Spleen (tissue), 11 donors: ENCODE measurements at regions not wholly inside any gene's neighbourhood (a gene's known extent, or its start where the extent isn't known, plus 50 kb on each side); places are given as distances from the start of the nearest gene placed in this dataset.
"Not testable (repeated sequence)": the region's sequence is repeated elsewhere in the genome, so short reads cannot be mapped to it uniquely, and the experiment has no call there.

Source experiments
- DNase-seq: peaks from one replicate; pipeline ENCODE4 v3.0.0-alpha.2; 2020
- H3K27ac ChIP-seq, 8 donors: fragments of 200-600 bp; sonication (generic) in 7 of 8; 1 replicate in 4 of 8; 2 replicates in 4 of 8; pipeline versions ENCODE4 v1.5.0 to v1.8.0; 2016 to 2021; ENCODE audit warnings: inconsistent platforms in 4 of 8, mild to moderate bottlenecking in 4 of 8, moderate library complexity in 1 of 8
- H3K27me3 ChIP-seq, 7 donors: fragments of 200-600 bp; sonication (generic) in 6 of 7; replicated peaks in 1 of 7; 1 replicate in 4 of 7; 2 replicates in 3 of 7; pipeline versions ENCODE4 v1.5.0 to v1.8.0; 2016 to 2021; ENCODE audit warnings: inconsistent platforms in 3 of 7, mild to moderate bottlenecking in 1 of 7
- H3K36me3 ChIP-seq, 6 donors: fragments of 200-600 bp; sonication (generic) in 5 of 6; 1 replicate in 4 of 6; 2 replicates in 2 of 6; pipeline versions ENCODE4 v1.5.0 to v1.8.0; 2016 to 2021; ENCODE audit warnings: inconsistent platforms in 2 of 6
- H3K4me1 ChIP-seq, 6 donors: fragments of 200-600 bp; sonication (generic) in 5 of 6; 1 replicate in 3 of 6; 2 replicates in 3 of 6; pipeline versions ENCODE4 v1.5.0 to v1.8.0; 2016 to 2021; ENCODE audit warnings: inconsistent platforms in 3 of 6
- H3K4me3 ChIP-seq, 8 donors: fragments of 200-600 bp; sonication (generic) in 7 of 8; 1 replicate in 4 of 8; 2 replicates in 4 of 8; pipeline versions ENCODE4 v1.5.0 to v1.8.0; 2016 to 2021; ENCODE audit warnings: inconsistent platforms in 4 of 8, mild to moderate bottlenecking in 4 of 8, moderate library complexity in 2 of 8
- H3K9me3 ChIP-seq, 8 donors: fragments of 200-600 bp; sonication (generic) in 7 of 8; 1 replicate in 4 of 8; 2 replicates in 4 of 8; pipeline versions ENCODE4 v1.5.0 to v1.8.0; 2016 to 2021; ENCODE audit warnings: inconsistent platforms in 4 of 8
- POLR2A ChIP-seq, 3 donors: fragments of 450-650 bp; IDR thresholded peaks; one replicate each; pipeline ENCODE4 v1.5.1; 2017; ENCODE audit warnings: antibody characterized with exemption in 3 of 3, mild to moderate bottlenecking in 1 of 3
- POLR2AphosphoS5 ChIP-seq, 3 donors: sonication (generic); formaldehyde crosslinking; IDR thresholded peaks; one replicate each; pipeline ENCODE4 v1.5.1; 2017; ENCODE audit warnings: antibody characterized with exemption in 3 of 3
- WGBS, 5 donors: extraction: QIAGEN DNeasy Blood & Tissue Kit in 3 of 5; methylation state at CpG; one replicate each; pipeline versions ENCODE4 v1.1.5 to v1.1.7; 2013 to 2018; 5-methylcytosine and 5-hydroxymethylcytosine counted together
- intact Hi-C: fragments of 100-400 bp; cut with DNase I; formaldehyde crosslinking; loops from one replicate; pipeline ENCODE4 v1.15.0; 2023; ENCODE audit warnings: low total_unique reads
- TF ChIP-seq, protein P1 (sequence below), 11 experiments: fragments of 200-600 bp in 7 of 11; fragments of 450-650 bp in 4 of 11; sonication (generic) in 4 of 11; IDR thresholded peaks in 8 of 11; conservative IDR thresholded peaks in 3 of 11; 1 replicate in 7 of 11; 2 replicates in 4 of 11; pipeline versions ENCODE4 v1.4.0 to v1.8.0; 2016 to 2021; ENCODE audit warnings: antibody characterized with exemption in 11 of 11, inconsistent platforms in 4 of 11, mild to moderate bottlenecking in 1 of 11
- donor health status: healthy with polysubstance abuse.
- donor health status: DM: no; HTN: no; CAD: no; lungs with moderate emphysema.
- donor health status: DM: no; HTN: no; CAD: no.
- donor health status: Bipolar disorder and iron deficiency.
- donor health status: healthy.
- donor health status: DM: no; HTN: no; CAD: no.
- donor health status: DM: yes; HTN: yes; CAD: no.

- Histone ChIP-seq H3K4me3 (no peak overlapping the region), H3K36me3 (no peaks in the 10 kb centered on the region), H3K27me3 (no peaks in the 10 kb centered on the region), H3K4me1 (no peaks in the 10 kb centered on the region), H3K27ac (no peak overlapping the region), H3K9me3 (peaks cover 0 to 18% (median 10%) of the 10 kb centered on the region in 8 donors)
- WGBS, 5 donors = 30 to 50% (median 43%) methylated on average over 1 of the region's 1 CpG
- intact Hi-C loops = no loop called here
- TF ChIP-seq POLR2AphosphoS5 (IDR thresholded peaks at IDR 0.05) (no peak), POLR2A (IDR thresholded peaks at IDR 0.05) (no peak)
- TF ChIP-seq, protein P1, sequence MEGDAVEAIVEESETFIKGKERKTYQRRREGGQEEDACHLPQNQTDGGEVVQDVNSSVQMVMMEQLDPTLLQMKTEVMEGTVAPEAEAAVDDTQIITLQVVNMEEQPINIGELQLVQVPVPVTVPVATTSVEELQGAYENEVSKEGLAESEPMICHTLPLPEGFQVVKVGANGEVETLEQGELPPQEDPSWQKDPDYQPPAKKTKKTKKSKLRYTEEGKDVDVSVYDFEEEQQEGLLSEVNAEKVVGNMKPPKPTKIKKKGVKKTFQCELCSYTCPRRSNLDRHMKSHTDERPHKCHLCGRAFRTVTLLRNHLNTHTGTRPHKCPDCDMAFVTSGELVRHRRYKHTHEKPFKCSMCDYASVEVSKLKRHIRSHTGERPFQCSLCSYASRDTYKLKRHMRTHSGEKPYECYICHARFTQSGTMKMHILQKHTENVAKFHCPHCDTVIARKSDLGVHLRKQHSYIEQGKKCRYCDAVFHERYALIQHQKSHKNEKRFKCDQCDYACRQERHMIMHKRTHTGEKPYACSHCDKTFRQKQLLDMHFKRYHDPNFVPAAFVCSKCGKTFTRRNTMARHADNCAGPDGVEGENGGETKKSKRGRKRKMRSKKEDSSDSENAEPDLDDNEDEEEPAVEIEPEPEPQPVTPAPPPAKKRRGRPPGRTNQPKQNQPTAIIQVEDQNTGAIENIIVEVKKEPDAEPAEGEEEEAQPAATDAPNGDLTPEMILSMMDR (IDR thresholded peaks at IDR 0.05 in 8 of 11, conservative IDR thresholded peaks at IDR 0.05 in 3 of 11) = no peak
- no peak for DNase-seq
Measured at GRCh38 chr6:121944354-121944753, 455.1 kb upstream of the HSF2 start.

DNA sequence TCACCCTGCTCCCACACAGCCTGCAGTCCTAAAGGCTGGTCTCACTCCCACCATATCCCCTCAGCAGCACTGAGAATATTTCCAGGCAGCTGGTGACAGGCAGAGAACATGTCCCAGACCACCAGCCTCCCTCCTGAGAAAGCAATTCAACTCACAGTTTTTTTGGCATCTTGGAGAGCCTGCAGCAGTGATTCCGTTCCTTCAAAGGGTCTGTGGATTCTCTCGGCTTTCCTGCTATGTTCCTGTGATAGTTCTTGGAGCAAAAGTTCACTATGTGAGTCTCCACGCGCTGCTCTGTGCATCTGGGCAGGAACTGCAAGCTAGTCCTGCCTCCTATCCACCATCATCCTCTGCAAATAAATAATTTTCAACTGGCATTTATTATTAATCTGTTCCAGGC, 448.3 kb upstream of the HSF2 start:
- intact Hi-C loops = no loop called here
- Histone ChIP-seq H3K36me3 (no peaks in the 10 kb centered on the region), H3K4me3 (no peak overlapping the region), H3K4me1 (no peaks in the 10 kb centered on the region), H3K27me3 (no peaks in the 10 kb centered on the region), H3K9me3 (peaks cover 0 to 5% (median 0%) of the 10 kb centered on the region in 8 donors), H3K27ac (no peak overlapping the region)
- WGBS, 5 donors = 69 to 76% (median 74%) methylated on average over 4 of the region's 4 CpGs
- TF ChIP-seq POLR2AphosphoS5 (IDR thresholded peaks at IDR 0.05) = no peak
- TF ChIP-seq, protein P1 (IDR thresholded peaks at IDR 0.05 in 8 of 11, conservative IDR thresholded peaks at IDR 0.05 in 3 of 11) = no peak
- no peak for TF ChIP-seq POLR2A (IDR thresholded peaks at IDR 0.05)
- DNase-seq = no peak

- Histone ChIP-seq H3K9me3 (peaks cover 0 to 5% (median 0%) of the 10 kb centered on the region in 8 donors), H3K27me3 (no peaks in the 10 kb centered on the region), H3K36me3 (no peaks in the 10 kb centered on the region), H3K27ac (no peak overlapping the region), H3K4me1 (no peaks in the 10 kb centered on the region), H3K4me3 (no peak overlapping the region)
- WGBS, 5 donors = 81 to 95% (median 92%) methylated on average over 5 of the region's 5 CpGs
- intact Hi-C loops = no loop called here
- TF ChIP-seq, protein P1 (IDR thresholded peaks at IDR 0.05 in 8 of 11, conservative IDR thresholded peaks at IDR 0.05 in 3 of 11) = no peak
- TF ChIP-seq POLR2A (IDR thresholded peaks at IDR 0.05) (no peak), POLR2AphosphoS5 (IDR thresholded peaks at IDR 0.05) (no peak)
- DNase-seq = peak; percentile 47
Measured at GRCh38 chr6:121951918-121952379, 447.5 kb upstream of the HSF2 start.

- WGBS, 5 donors = 76 to 91% (median 86%) methylated on average over 2 of the region's 2 CpGs
- DNase-seq, H3K4me3 ChIP-seq, H3K4me1 ChIP-seq, intact Hi-C loops, H3K36me3 ChIP-seq, H3K9me3 ChIP-seq, H3K27me3 ChIP-seq, H3K27ac ChIP-seq: not testable (repeated sequence)
Measured at GRCh38 chr6:121955401-121955800, 444.1 kb upstream of the HSF2 start.

- no peak for DNase-seq
- 58 to 80% (median 67%) methylated on average over 2 of the region's 2 CpGs for WGBS, 5 donors
- TF ChIP-seq, protein P1 (IDR thresholded peaks at IDR 0.05 in 8 of 11, conservative IDR thresholded peaks at IDR 0.05 in 3 of 11) = no peak
- TF ChIP-seq POLR2A (IDR thresholded peaks at IDR 0.05) (no peak), POLR2AphosphoS5 (IDR thresholded peaks at IDR 0.05) (no peak)
- peaks cover 0 to 5% (median 0%) of the 10 kb centered on the region in 8 donors for H3K9me3 ChIP-seq
- intact Hi-C loops = no loop called here
- H3K27me3 ChIP-seq = no peaks in the 10 kb centered on the region
- no peak overlapping the region for H3K4me3 ChIP-seq
- no peaks in the 10 kb centered on the region for H3K36me3 ChIP-seq
- no peak overlapping the region for H3K27ac ChIP-seq
- no peaks in the 10 kb centered on the region for H3K4me1 ChIP-seq
Measured at GRCh38 chr6:121956782-121957181, 442.7 kb upstream of the HSF2 start.
